ENCODE measurements at regions not wholly inside any gene's neighbourhood (a gene's known extent, or its start where the extent isn't known, plus 50 kb on each side); places are given as distances from the start of the nearest gene placed in this dataset.

DNA sequence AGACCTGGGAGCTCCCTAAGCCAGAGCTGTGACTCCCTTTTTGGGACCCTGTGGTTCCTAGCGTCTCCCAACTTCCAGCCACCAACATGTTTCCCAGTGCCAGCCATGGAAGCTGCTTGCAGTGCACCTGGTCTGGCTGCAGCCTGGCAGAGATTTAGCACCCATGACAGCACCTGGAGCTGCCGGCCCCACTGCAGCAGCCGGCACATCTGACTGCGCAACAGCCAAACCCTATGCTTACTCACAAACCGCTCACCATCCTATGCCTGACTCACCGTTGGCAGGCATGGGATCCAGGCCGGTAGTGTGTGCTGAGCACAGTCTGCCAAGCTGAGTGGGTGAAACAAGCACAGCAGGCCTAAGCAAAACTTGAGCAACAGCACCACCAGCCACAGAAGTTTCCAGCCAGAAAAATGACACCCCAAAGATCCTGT, 435.9 kb upstream of the PRMT6 start:
- no peaks in the 10 kb centered on the region for H3K79me2 ChIP-seq (ENCODE audit: control insufficient read depth, insufficient read depth, low read length, unreplicated experiment)
- H2AFZ ChIP-seq (ENCODE audit: low read length, unreplicated experiment), result no peak overlapping the region
- no peaks in the 10 kb centered on the region for H3K4me1 ChIP-seq (ENCODE audit: control insufficient read depth, insufficient read depth, low read length, unreplicated experiment)
- H3K27ac ChIP-seq (ENCODE audit: low read depth, low read length), result no peak overlapping the region
- no peaks in the 10 kb centered on the region for H3K36me3 ChIP-seq (ENCODE audit: insufficient read depth, low read length)
- no peak overlapping the region for H3K4me3 ChIP-seq (ENCODE audit: low read depth, low read length)
- no peaks in the 10 kb centered on the region for H3K27me3 ChIP-seq (ENCODE audit: insufficient read depth, low read length)

DNA sequence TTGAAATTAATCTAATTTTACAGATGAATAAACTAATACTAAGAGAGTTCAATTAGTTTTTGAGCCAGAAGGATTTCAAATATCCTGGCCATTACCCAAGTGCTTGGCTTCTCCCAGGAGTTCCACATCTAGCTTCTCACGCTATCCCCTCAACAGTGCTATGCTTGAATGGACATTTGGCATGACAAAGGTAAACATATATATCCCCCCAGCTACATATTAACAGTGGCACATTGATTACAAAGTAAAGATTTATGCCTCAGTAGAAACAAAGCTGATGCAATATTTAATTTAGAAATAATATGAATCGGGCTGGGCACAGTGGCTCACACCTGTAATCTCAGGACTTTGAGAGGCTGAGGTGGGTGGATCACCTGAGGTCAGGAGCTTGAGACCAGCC, 434.6 kb upstream of the PRMT6 start:
- Histone ChIP-seq H3K4me1 (ENCODE audit: control insufficient read depth, insufficient read depth, low read length, unreplicated experiment) (no peaks in the 10 kb centered on the region), H3K27me3 (ENCODE audit: insufficient read depth, low read length) (no peaks in the 10 kb centered on the region), H3K27ac (ENCODE audit: low read depth, low read length) (no peak overlapping the region), H3K4me3 (ENCODE audit: low read depth, low read length) (no peak overlapping the region), H3K79me2 (ENCODE audit: control insufficient read depth, insufficient read depth, low read length, unreplicated experiment) (no peaks in the 10 kb centered on the region), H3K36me3 (ENCODE audit: insufficient read depth, low read length) (no peaks in the 10 kb centered on the region), H2AFZ (ENCODE audit: low read length, unreplicated experiment) (no peak overlapping the region)

DNA sequence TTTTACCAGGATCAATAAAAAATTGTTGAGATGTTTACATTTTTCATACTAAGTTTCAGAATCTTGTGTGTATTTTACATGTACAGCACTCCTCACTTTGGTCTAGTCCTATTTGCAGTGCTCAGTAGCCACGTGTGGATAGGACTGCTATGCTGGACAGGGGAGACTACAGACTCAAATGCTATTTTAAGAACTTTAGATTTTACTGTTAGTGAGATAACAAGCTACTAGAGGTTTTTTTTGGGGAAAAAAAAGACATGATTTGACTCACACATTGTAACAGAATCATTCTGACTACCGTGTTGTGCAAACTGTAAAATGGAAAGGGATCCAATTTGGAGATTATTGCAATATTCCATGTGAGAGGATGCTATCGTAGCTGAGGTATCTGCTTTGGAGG, 418.9 kb upstream of the PRMT6 start:
- H3K27me3 ChIP-seq (ENCODE audit: insufficient read depth, low read length), result no peaks in the 10 kb centered on the region
- H3K79me2 ChIP-seq (ENCODE audit: control insufficient read depth, insufficient read depth, low read length, unreplicated experiment), result no peaks in the 10 kb centered on the region

DNA sequence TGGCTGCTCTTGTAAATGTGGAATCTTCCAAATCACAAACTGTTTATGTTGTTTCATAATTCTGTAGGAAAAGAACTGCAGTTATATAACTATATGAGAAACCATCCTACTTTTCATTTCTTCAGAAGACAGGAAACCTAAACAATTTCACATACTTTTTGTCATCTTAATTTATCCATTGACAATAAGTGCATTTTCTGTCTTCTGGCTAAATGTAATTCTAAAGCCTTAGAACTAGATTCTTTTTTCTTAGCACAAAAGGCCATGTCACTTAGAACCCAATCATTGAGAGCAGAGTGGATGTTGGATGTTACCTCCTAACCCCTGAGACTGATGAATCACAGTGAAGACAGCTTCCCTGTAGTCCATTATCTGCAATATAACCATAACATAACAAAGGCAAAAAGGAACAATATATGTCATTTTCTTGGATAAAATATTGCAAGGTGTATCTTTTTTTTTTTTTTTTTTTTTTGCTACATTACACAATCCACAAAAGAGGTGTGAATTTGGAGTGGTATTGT, 410.2 kb upstream of the PRMT6 start:
- Histone ChIP-seq H3K4me1 (ENCODE audit: control insufficient read depth, insufficient read depth, low read length, unreplicated experiment) (no peaks in the 10 kb centered on the region), H3K27me3 (ENCODE audit: insufficient read depth, low read length) (no peaks in the 10 kb centered on the region), H2AFZ (ENCODE audit: low read length, unreplicated experiment) (no peak overlapping the region), H3K36me3 (ENCODE audit: insufficient read depth, low read length) (no peaks in the 10 kb centered on the region), H3K79me2 (ENCODE audit: control insufficient read depth, insufficient read depth, low read length, unreplicated experiment) (no peaks in the 10 kb centered on the region), H3K4me3 (ENCODE audit: low read depth, low read length) (no peak overlapping the region), H3K27ac (ENCODE audit: low read depth, low read length) (no peak overlapping the region)

More for the DNA sequence above, 418.9 kb upstream of the PRMT6 start:
- no peak overlapping the region for H3K27ac ChIP-seq (ENCODE audit: low read depth, low read length)
- H3K4me3 ChIP-seq (ENCODE audit: low read depth, low read length), result no peak overlapping the region
- H2AFZ ChIP-seq (ENCODE audit: low read length, unreplicated experiment), result no peak overlapping the region
- no peaks in the 10 kb centered on the region for H3K4me1 ChIP-seq (ENCODE audit: control insufficient read depth, insufficient read depth, low read length, unreplicated experiment)
- no peaks in the 10 kb centered on the region for H3K36me3 ChIP-seq (ENCODE audit: insufficient read depth, low read length)

DNA sequence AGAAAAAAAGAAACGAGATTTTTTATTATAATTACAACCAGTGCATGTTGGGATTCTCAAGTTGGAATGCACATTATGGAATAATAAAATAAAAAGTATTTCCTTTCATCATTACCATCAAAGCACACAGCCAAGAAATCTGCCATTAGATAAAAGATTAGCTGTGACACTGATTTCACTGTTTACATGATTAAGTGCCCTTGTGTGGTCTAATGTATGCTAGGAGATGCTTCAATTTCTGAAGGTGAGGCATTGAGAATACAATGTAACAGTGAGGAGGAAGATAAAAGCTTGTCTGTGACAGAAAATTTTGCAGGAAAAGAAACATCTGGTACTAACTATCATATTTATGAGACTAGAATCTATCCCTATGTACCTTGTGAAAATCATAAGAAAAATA, 409.7 kb upstream of the PRMT6 start:
- Histone ChIP-seq H3K4me3 (ENCODE audit: low read depth, low read length) (no peak overlapping the region), H3K36me3 (ENCODE audit: insufficient read depth, low read length) (no peaks in the 10 kb centered on the region), H2AFZ (ENCODE audit: low read length, unreplicated experiment) (no peak overlapping the region), H3K4me1 (ENCODE audit: control insufficient read depth, insufficient read depth, low read length, unreplicated experiment) (no peaks in the 10 kb centered on the region), H3K79me2 (ENCODE audit: control insufficient read depth, insufficient read depth, low read length, unreplicated experiment) (no peaks in the 10 kb centered on the region), H3K27ac (ENCODE audit: low read depth, low read length) (no peak overlapping the region), H3K27me3 (ENCODE audit: insufficient read depth, low read length) (no peaks in the 10 kb centered on the region)

DNA sequence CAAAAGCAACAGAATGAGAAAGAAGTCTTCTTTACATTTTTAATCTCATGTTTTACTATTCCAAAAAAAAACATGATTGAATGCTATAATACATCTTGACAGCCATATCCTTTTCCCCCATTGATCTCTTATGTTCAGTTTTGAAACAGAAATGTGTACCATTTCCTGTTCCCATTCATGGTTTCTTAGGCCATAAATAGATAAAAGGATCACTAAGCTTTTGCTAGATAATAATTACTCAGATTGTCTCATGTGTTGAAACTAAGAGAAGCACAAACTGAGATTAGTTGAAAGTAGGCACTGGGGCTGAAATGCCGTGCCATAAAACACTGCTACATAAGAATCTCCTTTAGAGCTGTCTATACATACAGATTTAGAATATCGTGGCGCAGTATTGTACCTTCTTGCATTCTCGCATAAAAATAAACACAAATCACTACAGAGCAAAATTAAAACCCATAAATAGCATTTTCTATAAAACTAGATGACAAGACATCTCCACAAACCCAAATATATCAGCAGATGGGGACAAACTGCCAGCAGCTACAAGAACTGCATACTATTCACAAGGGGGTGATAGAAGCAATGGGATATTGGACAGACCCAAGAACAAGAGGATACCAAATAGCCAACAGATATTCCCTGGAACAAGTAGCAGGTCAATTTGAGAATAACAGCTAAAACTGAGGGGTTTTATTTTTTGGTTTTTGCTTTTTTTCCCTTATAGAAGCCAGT, 405.3 kb upstream of the PRMT6 start:
- no peaks in the 10 kb centered on the region for H3K36me3 ChIP-seq (ENCODE audit: insufficient read depth, low read length)
- H3K79me2 ChIP-seq (ENCODE audit: control insufficient read depth, insufficient read depth, low read length, unreplicated experiment), result no peaks in the 10 kb centered on the region
- H3K27ac ChIP-seq (ENCODE audit: low read depth, low read length), result no peak overlapping the region
- H3K4me1 ChIP-seq (ENCODE audit: control insufficient read depth, insufficient read depth, low read length, unreplicated experiment), result no peaks in the 10 kb centered on the region
- H3K4me3 ChIP-seq (ENCODE audit: low read depth, low read length), result no peak overlapping the region
- no peak overlapping the region for H2AFZ ChIP-seq (ENCODE audit: low read length, unreplicated experiment)
- H3K27me3 ChIP-seq (ENCODE audit: insufficient read depth, low read length), result no peaks in the 10 kb centered on the region

DNA sequence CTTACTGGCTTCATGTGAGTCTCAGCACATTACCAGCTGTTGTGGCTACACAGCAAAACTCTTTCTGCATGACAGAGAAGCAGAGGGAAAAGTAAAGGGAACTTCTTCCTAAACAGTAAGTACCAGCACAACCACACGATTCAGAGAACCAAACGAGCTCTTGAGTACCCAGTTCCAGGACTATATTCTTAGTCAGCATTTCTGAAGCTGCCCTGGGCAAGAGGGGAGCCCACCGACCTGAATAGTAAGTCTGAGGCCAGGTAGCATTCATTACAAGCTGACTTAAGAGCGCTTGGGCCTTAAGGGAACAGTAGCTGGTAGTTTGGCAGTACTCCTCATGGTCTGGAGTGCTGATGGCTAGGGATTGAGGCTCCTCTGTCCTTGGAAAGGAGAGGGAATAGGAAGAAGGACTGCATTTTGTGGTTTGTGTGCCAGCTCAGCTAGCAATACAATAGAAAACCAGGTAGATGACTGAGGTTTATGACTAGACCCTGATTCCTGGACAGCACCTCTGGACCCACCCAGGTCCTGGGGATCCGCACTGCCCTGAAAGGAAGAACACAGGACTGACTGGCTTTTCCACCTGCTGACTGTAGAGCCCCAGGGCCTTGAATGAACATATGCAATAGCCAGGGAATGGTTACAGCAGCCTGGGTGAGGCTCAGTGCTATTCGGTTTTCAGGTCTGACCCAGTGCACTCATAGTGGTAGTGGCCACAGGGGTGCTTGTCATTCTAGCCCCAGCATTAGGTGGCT, 396.8 kb upstream of the PRMT6 start:
- H2AFZ ChIP-seq (ENCODE audit: low read length, unreplicated experiment), result no peak overlapping the region
- no peak overlapping the region for H3K4me3 ChIP-seq (ENCODE audit: low read depth, low read length)
- H3K4me1 ChIP-seq (ENCODE audit: control insufficient read depth, insufficient read depth, low read length, unreplicated experiment), result no peaks in the 10 kb centered on the region
- H3K27me3 ChIP-seq (ENCODE audit: insufficient read depth, low read length), result no peaks in the 10 kb centered on the region
- no peaks in the 10 kb centered on the region for H3K36me3 ChIP-seq (ENCODE audit: insufficient read depth, low read length)
- no peaks in the 10 kb centered on the region for H3K79me2 ChIP-seq (ENCODE audit: control insufficient read depth, insufficient read depth, low read length, unreplicated experiment)
- H3K27ac ChIP-seq (ENCODE audit: low read depth, low read length), result no peak overlapping the region

DNA sequence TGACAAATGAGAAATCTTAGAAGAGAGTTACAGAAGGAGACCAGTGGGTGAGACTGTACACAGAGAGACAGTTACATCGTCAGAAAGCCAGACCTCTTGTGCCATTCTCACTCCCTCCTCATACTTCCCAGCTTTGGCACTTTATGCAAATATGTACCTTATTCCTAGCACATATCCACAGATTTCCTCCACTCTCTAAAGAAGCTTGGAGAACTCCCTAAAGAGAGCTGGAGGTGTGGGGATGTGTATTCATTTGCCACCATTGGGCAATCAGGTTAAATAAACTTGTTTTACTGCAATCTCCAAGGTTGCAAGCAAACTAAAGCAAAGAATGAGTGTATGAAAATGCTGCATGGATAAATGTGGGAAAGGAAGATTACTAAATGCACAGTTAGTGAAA, 380.9 kb upstream of the PRMT6 start:
- H3K27me3 ChIP-seq (ENCODE audit: insufficient read depth, low read length), result no peaks in the 10 kb centered on the region
- H3K79me2 ChIP-seq (ENCODE audit: control insufficient read depth, insufficient read depth, low read length, unreplicated experiment), result no peaks in the 10 kb centered on the region
- no peak overlapping the region for H2AFZ ChIP-seq (ENCODE audit: low read length, unreplicated experiment)
- H3K4me1 ChIP-seq (ENCODE audit: control insufficient read depth, insufficient read depth, low read length, unreplicated experiment), result no peaks in the 10 kb centered on the region
- H3K4me3 ChIP-seq (ENCODE audit: low read depth, low read length), result no peak overlapping the region
- no peak overlapping the region for H3K27ac ChIP-seq (ENCODE audit: low read depth, low read length)
- no peaks in the 10 kb centered on the region for H3K36me3 ChIP-seq (ENCODE audit: insufficient read depth, low read length)

DNA sequence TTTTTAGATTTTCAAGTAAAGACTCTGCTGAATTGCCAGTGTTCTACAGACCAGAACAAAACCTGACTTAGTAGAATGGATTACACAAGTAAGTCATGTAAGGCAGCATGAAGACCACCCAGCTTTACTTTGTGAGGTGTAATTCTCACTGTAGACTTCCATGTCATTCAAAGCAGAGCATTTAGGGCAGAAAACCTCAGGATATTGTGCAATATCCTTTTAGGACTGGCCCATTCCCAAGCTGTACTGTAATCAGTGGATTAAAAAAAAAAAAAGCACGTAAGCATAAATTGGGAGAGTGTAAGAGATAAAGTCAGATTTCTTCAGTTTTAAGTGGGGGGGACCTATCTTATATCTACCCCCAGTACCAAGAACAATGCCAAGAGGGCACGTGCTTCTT, 380.5 kb upstream of the PRMT6 start:
- H3K79me2 ChIP-seq (ENCODE audit: control insufficient read depth, insufficient read depth, low read length, unreplicated experiment), result no peaks in the 10 kb centered on the region
- no peak overlapping the region for H2AFZ ChIP-seq (ENCODE audit: low read length, unreplicated experiment)
- H3K4me1 ChIP-seq (ENCODE audit: control insufficient read depth, insufficient read depth, low read length, unreplicated experiment), result no peaks in the 10 kb centered on the region
- no peaks in the 10 kb centered on the region for H3K36me3 ChIP-seq (ENCODE audit: insufficient read depth, low read length)
- H3K4me3 ChIP-seq (ENCODE audit: low read depth, low read length), result no peak overlapping the region
- H3K27ac ChIP-seq (ENCODE audit: low read depth, low read length), result no peak overlapping the region
- H3K27me3 ChIP-seq (ENCODE audit: insufficient read depth, low read length), result no peaks in the 10 kb centered on the region

DNA sequence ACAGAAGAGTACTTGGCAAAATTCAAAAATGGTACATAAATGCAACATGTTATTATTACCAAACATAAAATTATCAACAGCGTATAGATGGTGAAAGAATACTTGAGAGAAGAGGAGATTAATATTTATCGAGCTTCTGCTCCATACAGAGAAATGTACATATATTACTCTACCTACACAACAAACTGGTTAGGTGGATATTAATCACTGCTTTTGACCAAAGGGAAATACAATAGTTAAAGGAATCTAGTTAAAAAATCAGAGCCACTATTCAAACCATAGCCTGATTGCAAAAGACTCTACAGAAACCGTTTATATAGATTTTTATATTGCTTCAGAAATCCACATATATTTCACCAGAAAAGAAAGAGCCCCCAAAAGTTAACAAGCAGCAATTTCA, 379.3 kb upstream of the PRMT6 start:
- H3K27me3 ChIP-seq (ENCODE audit: insufficient read depth, low read length), result no peaks in the 10 kb centered on the region
- no peak overlapping the region for H3K4me3 ChIP-seq (ENCODE audit: low read depth, low read length)
- no peaks in the 10 kb centered on the region for H3K79me2 ChIP-seq (ENCODE audit: control insufficient read depth, insufficient read depth, low read length, unreplicated experiment)
- H3K27ac ChIP-seq (ENCODE audit: low read depth, low read length), result no peak overlapping the region
- H3K4me1 ChIP-seq (ENCODE audit: control insufficient read depth, insufficient read depth, low read length, unreplicated experiment), result no peaks in the 10 kb centered on the region
- no peak overlapping the region for H2AFZ ChIP-seq (ENCODE audit: low read length, unreplicated experiment)
- no peaks in the 10 kb centered on the region for H3K36me3 ChIP-seq (ENCODE audit: insufficient read depth, low read length)

DNA sequence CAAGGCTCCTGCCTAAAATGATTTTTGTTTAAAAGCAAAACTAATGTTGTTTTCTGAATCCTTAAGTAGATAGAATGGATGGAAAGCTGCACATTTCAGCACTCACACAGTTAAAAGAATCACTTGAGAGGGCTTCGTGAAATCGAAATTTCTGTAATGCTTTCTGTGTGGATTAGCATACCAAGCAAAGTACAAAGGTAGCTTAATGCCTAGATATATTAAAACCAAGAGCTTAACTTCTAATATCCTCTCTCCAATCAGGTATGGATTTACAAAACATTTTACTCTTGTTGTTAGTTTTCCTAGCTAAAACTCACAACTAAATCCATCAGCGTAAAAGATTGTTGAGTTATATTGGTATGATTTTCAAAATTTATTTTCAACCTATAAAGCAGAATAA, 378.8 kb upstream of the PRMT6 start:
- Histone ChIP-seq H3K27ac (ENCODE audit: low read depth, low read length) (no peak overlapping the region), H2AFZ (ENCODE audit: low read length, unreplicated experiment) (no peak overlapping the region), H3K4me1 (ENCODE audit: control insufficient read depth, insufficient read depth, low read length, unreplicated experiment) (no peaks in the 10 kb centered on the region), H3K36me3 (ENCODE audit: insufficient read depth, low read length) (no peaks in the 10 kb centered on the region), H3K27me3 (ENCODE audit: insufficient read depth, low read length) (no peaks in the 10 kb centered on the region), H3K79me2 (ENCODE audit: control insufficient read depth, insufficient read depth, low read length, unreplicated experiment) (no peaks in the 10 kb centered on the region), H3K4me3 (ENCODE audit: low read depth, low read length) (no peak overlapping the region)

Data from ACC112 (cell line).